ENCODE measurements at regions not wholly inside any gene's neighbourhood (a gene's known extent, or its start where the extent isn't known, plus 50 kb on each side); places are given as distances from the start of the nearest gene placed in this dataset.
"Not testable (repeated sequence)": the region's sequence is repeated elsewhere in the genome, so short reads cannot be mapped to it uniquely, and the experiment has no call there.

- DNase-seq (ENCODE audit: low read depth, low spot score): no peak
Measured at GRCh38 chr15:19899021-19899824, 642.4 kb downstream of the GOLGA6L6 start.

- not testable (repeated sequence) for DNase-seq (ENCODE audit: low read depth, low spot score)
Measured at GRCh38 chr15:19888811-19889210, 652.8 kb downstream of the GOLGA6L6 start.

- not testable (repeated sequence) for DNase-seq (ENCODE audit: low read depth, low spot score)
Measured at GRCh38 chr15:19844061-19844460, 697.5 kb downstream of the GOLGA6L6 start.
